ENCODE measurements at regions not wholly inside any gene's neighbourhood (a gene's known extent, or its start where the extent isn't known, plus 50 kb on each side); places are given as distances from the start of the nearest gene placed in this dataset.

DNA sequence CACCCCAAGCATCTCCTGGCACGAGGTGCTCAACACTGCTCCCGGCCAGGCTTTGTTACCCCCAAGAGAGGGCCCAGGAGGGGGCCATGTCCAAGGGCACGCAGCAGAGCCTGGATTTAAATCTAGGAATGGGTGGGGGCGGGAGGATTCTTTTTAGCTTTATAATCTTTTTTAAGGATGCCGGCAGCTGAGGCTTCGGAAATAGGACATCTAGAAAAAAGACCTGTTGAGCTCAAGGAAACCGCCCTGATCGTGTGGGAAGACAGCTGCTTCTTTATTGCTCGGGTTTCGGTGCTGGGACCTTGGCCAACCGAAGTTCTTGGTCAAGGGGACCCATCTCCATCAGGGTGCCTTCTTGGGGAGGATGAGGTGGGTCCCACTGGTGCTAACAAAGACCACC lies 317.9 kb downstream of the CTTN start:
- Histone ChIP-seq H3K4me1 (ENCODE audit: insufficient read depth, low read length) (no peaks in the 10 kb centered on the region), H4K20me1 (ENCODE audit: insufficient read depth, low read length) (no peaks in the 10 kb centered on the region), H3K79me2 (ENCODE audit: insufficient read depth, low read length) (no peaks in the 10 kb centered on the region), H3K36me3 (replicated peaks in 1 of 2; ENCODE audit: control insufficient read depth in 1 of 2, insufficient read depth in 2 of 2, low read length in 2 of 2) (peaks cover 8 to 22% of the 10 kb centered on the region in 2 experiments; a peak in 4 of 5 replicates), H2AFZ (ENCODE audit: low read length) (no peak overlapping the region), H3K4me2 (ENCODE audit: low read depth, low read length) (no peak overlapping the region), H3K27me3 (ENCODE audit: control insufficient read depth in 1 of 2, insufficient read depth in 2 of 2, low read length in 2 of 2) (no peaks in the 10 kb centered on the region), H3K27ac (ENCODE audit: extremely low read length, insufficient read depth, low read length) (no peak overlapping the region), H3K9ac (ENCODE audit: insufficient read depth, low read depth, low read length) (no peak overlapping the region), H3K9me3 (ENCODE audit: low read length) (no peaks in the 10 kb centered on the region), H3K4me3 (replicated peaks in 1 of 3; ENCODE audit: insufficient read depth in 1 of 3, low read depth in 2 of 3, low read length in 3 of 3) (no peak overlapping the region)
- intact Hi-C loops (cut with micrococcal nuclease; ENCODE audit: unreplicated experiment), result no loop called here
- in situ Hi-C loops (cut with HindIII; ENCODE audit: extremely low pct_ligation_motif_present, low pct_unique_long_range_greater_than_20kb), result no loop called here
- DNase-seq (ENCODE audit: low spot score) (no peak), ATAC-seq (no peak), FAIRE-seq (no peak)
- POLR2A ChIA-PET, result no interaction called here
- no TSS peak for BruUV-seq (replicated peaks)
- 98% methylated on average over 11 of the region's 11 CpGs for WGBS (ENCODE audit: low lambda C conversion rate)
- CTCF ChIA-PET (ENCODE audit: low intra/inter-chr PET ratio, low total read pairs), result no interaction called here
- TF ChIP-seq, protein P1, sequence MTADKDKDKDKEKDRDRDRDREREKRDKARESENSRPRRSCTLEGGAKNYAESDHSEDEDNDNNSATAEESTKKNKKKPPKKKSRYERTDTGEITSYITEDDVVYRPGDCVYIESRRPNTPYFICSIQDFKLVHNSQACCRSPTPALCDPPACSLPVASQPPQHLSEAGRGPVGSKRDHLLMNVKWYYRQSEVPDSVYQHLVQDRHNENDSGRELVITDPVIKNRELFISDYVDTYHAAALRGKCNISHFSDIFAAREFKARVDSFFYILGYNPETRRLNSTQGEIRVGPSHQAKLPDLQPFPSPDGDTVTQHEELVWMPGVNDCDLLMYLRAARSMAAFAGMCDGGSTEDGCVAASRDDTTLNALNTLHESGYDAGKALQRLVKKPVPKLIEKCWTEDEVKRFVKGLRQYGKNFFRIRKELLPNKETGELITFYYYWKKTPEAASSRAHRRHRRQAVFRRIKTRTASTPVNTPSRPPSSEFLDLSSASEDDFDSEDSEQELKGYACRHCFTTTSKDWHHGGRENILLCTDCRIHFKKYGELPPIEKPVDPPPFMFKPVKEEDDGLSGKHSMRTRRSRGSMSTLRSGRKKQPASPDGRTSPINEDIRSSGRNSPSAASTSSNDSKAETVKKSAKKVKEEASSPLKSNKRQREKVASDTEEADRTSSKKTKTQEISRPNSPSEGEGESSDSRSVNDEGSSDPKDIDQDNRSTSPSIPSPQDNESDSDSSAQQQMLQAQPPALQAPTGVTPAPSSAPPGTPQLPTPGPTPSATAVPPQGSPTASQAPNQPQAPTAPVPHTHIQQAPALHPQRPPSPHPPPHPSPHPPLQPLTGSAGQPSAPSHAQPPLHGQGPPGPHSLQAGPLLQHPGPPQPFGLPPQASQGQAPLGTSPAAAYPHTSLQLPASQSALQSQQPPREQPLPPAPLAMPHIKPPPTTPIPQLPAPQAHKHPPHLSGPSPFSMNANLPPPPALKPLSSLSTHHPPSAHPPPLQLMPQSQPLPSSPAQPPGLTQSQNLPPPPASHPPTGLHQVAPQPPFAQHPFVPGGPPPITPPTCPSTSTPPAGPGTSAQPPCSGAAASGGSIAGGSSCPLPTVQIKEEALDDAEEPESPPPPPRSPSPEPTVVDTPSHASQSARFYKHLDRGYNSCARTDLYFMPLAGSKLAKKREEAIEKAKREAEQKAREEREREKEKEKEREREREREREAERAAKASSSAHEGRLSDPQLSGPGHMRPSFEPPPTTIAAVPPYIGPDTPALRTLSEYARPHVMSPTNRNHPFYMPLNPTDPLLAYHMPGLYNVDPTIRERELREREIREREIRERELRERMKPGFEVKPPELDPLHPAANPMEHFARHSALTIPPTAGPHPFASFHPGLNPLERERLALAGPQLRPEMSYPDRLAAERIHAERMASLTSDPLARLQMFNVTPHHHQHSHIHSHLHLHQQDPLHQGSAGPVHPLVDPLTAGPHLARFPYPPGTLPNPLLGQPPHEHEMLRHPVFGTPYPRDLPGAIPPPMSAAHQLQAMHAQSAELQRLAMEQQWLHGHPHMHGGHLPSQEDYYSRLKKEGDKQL (CRISPR knock-in tag; IDR thresholded peaks at IDR 0.05; ENCODE audit: low read depth), result no peak
- TF ChIP-seq MTA3 (CRISPR knock-in tag; IDR thresholded peaks at IDR 0.05) (no peak), TCF12 (IDR thresholded peaks at IDR 0.05) (no peak), TCF12 (CRISPR knock-in tag; IDR thresholded peaks at IDR 0.05) (no peak)
- TF ChIP-seq, protein P2, sequence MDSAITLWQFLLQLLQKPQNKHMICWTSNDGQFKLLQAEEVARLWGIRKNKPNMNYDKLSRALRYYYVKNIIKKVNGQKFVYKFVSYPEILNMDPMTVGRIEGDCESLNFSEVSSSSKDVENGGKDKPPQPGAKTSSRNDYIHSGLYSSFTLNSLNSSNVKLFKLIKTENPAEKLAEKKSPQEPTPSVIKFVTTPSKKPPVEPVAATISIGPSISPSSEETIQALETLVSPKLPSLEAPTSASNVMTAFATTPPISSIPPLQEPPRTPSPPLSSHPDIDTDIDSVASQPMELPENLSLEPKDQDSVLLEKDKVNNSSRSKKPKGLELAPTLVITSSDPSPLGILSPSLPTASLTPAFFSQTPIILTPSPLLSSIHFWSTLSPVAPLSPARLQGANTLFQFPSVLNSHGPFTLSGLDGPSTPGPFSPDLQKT (CRISPR knock-in tag; IDR thresholded peaks at IDR 0.05; ENCODE audit: borderline replicate concordance), result no peak
- TF ChIP-seq, protein P3, sequence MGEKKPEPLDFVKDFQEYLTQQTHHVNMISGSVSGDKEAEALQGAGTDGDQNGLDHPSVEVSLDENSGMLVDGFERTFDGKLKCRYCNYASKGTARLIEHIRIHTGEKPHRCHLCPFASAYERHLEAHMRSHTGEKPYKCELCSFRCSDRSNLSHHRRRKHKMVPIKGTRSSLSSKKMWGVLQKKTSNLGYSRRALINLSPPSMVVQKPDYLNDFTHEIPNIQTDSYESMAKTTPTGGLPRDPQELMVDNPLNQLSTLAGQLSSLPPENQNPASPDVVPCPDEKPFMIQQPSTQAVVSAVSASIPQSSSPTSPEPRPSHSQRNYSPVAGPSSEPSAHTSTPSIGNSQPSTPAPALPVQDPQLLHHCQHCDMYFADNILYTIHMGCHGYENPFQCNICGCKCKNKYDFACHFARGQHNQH (CRISPR knock-in tag; IDR thresholded peaks at IDR 0.05), result no peak
- TF ChIP-seq, protein P4, sequence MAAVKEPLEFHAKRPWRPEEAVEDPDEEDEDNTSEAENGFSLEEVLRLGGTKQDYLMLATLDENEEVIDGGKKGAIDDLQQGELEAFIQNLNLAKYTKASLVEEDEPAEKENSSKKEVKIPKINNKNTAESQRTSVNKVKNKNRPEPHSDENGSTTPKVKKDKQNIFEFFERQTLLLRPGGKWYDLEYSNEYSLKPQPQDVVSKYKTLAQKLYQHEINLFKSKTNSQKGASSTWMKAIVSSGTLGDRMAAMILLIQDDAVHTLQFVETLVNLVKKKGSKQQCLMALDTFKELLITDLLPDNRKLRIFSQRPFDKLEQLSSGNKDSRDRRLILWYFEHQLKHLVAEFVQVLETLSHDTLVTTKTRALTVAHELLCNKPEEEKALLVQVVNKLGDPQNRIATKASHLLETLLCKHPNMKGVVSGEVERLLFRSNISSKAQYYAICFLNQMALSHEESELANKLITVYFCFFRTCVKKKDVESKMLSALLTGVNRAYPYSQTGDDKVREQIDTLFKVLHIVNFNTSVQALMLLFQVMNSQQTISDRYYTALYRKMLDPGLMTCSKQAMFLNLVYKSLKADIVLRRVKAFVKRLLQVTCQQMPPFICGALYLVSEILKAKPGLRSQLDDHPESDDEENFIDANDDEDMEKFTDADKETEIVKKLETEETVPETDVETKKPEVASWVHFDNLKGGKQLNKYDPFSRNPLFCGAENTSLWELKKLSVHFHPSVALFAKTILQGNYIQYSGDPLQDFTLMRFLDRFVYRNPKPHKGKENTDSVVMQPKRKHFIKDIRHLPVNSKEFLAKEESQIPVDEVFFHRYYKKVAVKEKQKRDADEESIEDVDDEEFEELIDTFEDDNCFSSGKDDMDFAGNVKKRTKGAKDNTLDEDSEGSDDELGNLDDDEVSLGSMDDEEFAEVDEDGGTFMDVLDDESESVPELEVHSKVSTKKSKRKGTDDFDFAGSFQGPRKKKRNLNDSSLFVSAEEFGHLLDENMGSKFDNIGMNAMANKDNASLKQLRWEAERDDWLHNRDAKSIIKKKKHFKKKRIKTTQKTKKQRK (IDR thresholded peaks at IDR 0.05; ENCODE audit: low read length), result no peak
- TF ChIP-seq, protein P5, sequence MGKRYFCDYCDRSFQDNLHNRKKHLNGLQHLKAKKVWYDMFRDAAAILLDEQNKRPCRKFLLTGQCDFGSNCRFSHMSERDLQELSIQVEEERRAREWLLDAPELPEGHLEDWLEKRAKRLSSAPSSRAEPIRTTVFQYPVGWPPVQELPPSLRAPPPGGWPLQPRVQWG (CRISPR knock-in tag; IDR thresholded peaks at IDR 0.05; ENCODE audit: borderline replicate concordance, low read depth), result no peak
- TF ChIP-seq, protein P6, sequence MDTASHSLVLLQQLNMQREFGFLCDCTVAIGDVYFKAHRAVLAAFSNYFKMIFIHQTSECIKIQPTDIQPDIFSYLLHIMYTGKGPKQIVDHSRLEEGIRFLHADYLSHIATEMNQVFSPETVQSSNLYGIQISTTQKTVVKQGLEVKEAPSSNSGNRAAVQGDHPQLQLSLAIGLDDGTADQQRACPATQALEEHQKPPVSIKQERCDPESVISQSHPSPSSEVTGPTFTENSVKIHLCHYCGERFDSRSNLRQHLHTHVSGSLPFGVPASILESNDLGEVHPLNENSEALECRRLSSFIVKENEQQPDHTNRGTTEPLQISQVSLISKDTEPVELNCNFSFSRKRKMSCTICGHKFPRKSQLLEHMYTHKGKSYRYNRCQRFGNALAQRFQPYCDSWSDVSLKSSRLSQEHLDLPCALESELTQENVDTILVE (CRISPR knock-in tag; IDR thresholded peaks at IDR 0.05), result no peak
- TF ChIP-seq, protein P7, sequence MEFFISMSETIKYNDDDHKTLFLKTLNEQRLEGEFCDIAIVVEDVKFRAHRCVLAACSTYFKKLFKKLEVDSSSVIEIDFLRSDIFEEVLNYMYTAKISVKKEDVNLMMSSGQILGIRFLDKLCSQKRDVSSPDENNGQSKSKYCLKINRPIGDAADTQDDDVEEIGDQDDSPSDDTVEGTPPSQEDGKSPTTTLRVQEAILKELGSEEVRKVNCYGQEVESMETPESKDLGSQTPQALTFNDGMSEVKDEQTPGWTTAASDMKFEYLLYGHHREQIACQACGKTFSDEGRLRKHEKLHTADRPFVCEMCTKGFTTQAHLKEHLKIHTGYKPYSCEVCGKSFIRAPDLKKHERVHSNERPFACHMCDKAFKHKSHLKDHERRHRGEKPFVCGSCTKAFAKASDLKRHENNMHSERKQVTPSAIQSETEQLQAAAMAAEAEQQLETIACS (CRISPR knock-in tag; IDR thresholded peaks at IDR 0.05), result no peak
